HCT116 (cell line): ENCODE measurements at regions not wholly inside any gene's neighbourhood (a gene's known extent, or its start where the extent isn't known, plus 50 kb on each side); places are given as distances from the start of the nearest gene placed in this dataset.

Source experiments
- ATAC-seq: fragments of 200-7000 bp; cut with Tn5 transposase; 2 replicates; pipeline ENCODE4 v1.9.1; 2020; ENCODE audit warnings: mild to moderate bottlenecking, moderate library complexity
- BruUV-seq: library from RNA; stranded (reverse); fragments of 400-500 nt; replicated peaks from 2 replicates; lab custom pipeline; 2021; lab: Mats Ljungman, UMichigan
- CTCF ChIA-PET: fragments of 300-600 bp; sonication (Branson Sonifier 250); formaldehyde crosslinking; loops from one replicate; lab custom pipeline; 2021; ENCODE audit warnings: antibody characterized with exemption; lab: Charles Lee
- POLR2A ChIA-PET: fragments of 300-600, 350-600 bp; sonication (Branson Sonifier 250); formaldehyde crosslinking; loops from one replicate; lab custom pipeline; 2021; ENCODE audit warnings: antibody characterized with exemption; lab: Charles Lee
- RAD21 ChIA-PET, 2 experiments: fragments of 300-600 bp; sonication (Branson Sonifier 250); formaldehyde crosslinking; loops; one replicate each; lab custom pipeline; 2023; ENCODE audit warnings: low total read pairs in 2 of 2; ENCODE audit not compliant: uncharacterized antibody in 2 of 2, unreplicated experiment in 2 of 2, low non-redundant PET in 1 of 2; lab: Charles Lee
- DNase-seq: peaks from one replicate; pipeline ENCODE4 v3.0.0-alpha.2; 2010; ENCODE audit warnings: low read depth, low spot score
- H2AFZ ChIP-seq: fragments of 200-600 bp; shearing (Covaris generic), sonication (generic); 2 replicates; pipeline ENCODE4 v1.6.1; 2017; ENCODE audit warnings: low read depth, mixed run types, mixed read lengths, antibody characterized with exemption, low read length; ENCODE audit not compliant: poor library complexity, severe bottlenecking
- H3K27ac ChIP-seq: 2 replicates; pipeline ENCODE4 v1.5.1; 2012; ENCODE audit warnings: low read depth, low read length
- H3K27me3 ChIP-seq: fragments of 200-600 bp; sonication (generic); 2 replicates; pipeline ENCODE4 v1.6.1; 2016; ENCODE audit warnings: mixed run types, low read length, mixed read lengths; ENCODE audit not compliant: insufficient read depth
- H3K36me3 ChIP-seq, 2 experiments: fragments of 200-500 bp in 1 of 2; fragments of 200-600 bp in 1 of 2; sonication (Bioruptor generic) in 1 of 2; sonication (generic) in 1 of 2; 2 replicates each; pipeline versions ENCODE4 v1.5.1 to v1.6.1; 2014 to 2016; ENCODE audit warnings: low read length in 2 of 2, inconsistent platforms in 1 of 2, mixed read lengths in 1 of 2, mixed run types in 1 of 2; ENCODE audit not compliant: insufficient read depth in 2 of 2, control insufficient read depth in 1 of 2
- H3K4me1 ChIP-seq, 2 experiments: fragments of 200-600 bp in 1 of 2; sonication (generic) in 1 of 2; 2 replicates each; pipeline versions ENCODE4 v1.5.1 to v1.6.1; 2012 to 2017; ENCODE audit warnings: low read length in 2 of 2, inconsistent platforms in 1 of 2, mild to moderate bottlenecking in 1 of 2, mixed read lengths in 1 of 2, mixed run types in 1 of 2, moderate library complexity in 1 of 2; ENCODE audit not compliant: insufficient read depth in 2 of 2, control insufficient read depth in 1 of 2
- H3K4me2 ChIP-seq: fragments of 200-600 bp; sonication (generic); 2 replicates; pipeline ENCODE4 v1.6.1; 2017; ENCODE audit warnings: mixed run types, low read length, mixed read lengths
- H3K4me3 ChIP-seq, 2 experiments: fragments of 200-600 bp in 1 of 2; sonication (generic) in 1 of 2; replicated peaks in 1 of 2; 2 replicates each; pipeline ENCODE4 v1.5.1; 2011 to 2016; ENCODE audit warnings: low read length in 2 of 2, control low read depth in 1 of 2, low read depth in 1 of 2, mild to moderate bottlenecking in 1 of 2, mixed read lengths in 1 of 2, mixed run types in 1 of 2
- H3K79me2 ChIP-seq: fragments of 200-600 bp; sonication (generic); 2 replicates; pipeline ENCODE4 v1.6.1; 2017; ENCODE audit warnings: mild to moderate bottlenecking, mixed run types, low read length, moderate library complexity, mixed read lengths; ENCODE audit not compliant: insufficient read depth
- H3K9ac ChIP-seq: fragments of 200-600 bp; sonication (generic); 2 replicates; pipeline ENCODE4 v1.6.1; 2016; ENCODE audit warnings: low read length, mixed read lengths
- H3K9me2 ChIP-seq: fragments of 200-600 bp; sonication (generic), shearing (Covaris generic); 2 replicates; pipeline ENCODE4 v1.6.1; 2017; ENCODE audit warnings: mixed run types, mild to moderate bottlenecking, moderate library complexity; ENCODE audit not compliant: insufficient read depth
- H3K9me3 ChIP-seq, 2 experiments: fragments of 200-500 bp in 1 of 2; fragments of 200-600 bp in 1 of 2; sonication (Bioruptor generic) in 1 of 2; sonication (generic) in 1 of 2; 2 replicates each; pipeline ENCODE4 v1.6.1; 2014 to 2017; ENCODE audit warnings: low read length in 2 of 2, mixed read lengths in 2 of 2, inconsistent platforms in 1 of 2, low read depth in 1 of 2, mild to moderate bottlenecking in 1 of 2, mixed run types in 1 of 2, moderate library complexity in 1 of 2; ENCODE audit not compliant: control insufficient read depth in 1 of 2, insufficient read depth in 1 of 2
- H4K20me1 ChIP-seq: fragments of 200-600 bp; sonication (generic), shearing (Covaris generic); 2 replicates; pipeline ENCODE4 v1.6.1; 2017; ENCODE audit warnings: mixed run types, mild to moderate bottlenecking, moderate library complexity; ENCODE audit not compliant: insufficient read depth
- CBX3 ChIP-seq: IDR thresholded peaks from 2 replicates; pipeline ENCODE4 v1.6.1; 2012; ENCODE audit warnings: low read depth
- ELF1 ChIP-seq: IDR thresholded peaks from 2 replicates; pipeline ENCODE4 v1.6.1; 2012; ENCODE audit warnings: low read depth, borderline replicate concordance
- EZH2phosphoT487 ChIP-seq: fragments of 200-600 bp; IDR thresholded peaks from 2 replicates; pipeline ENCODE4 v1.6.1; 2018; ENCODE audit warnings: antibody characterized with exemption, borderline replicate concordance
- FOSL1 ChIP-seq: IDR thresholded peaks from 2 replicates; pipeline ENCODE4 v1.6.1; 2012; ENCODE audit warnings: low read depth
- POLR2A ChIP-seq: IDR thresholded peaks from 2 replicates; pipeline ENCODE4 v1.7.0; 2011; ENCODE audit warnings: borderline replicate concordance; ENCODE audit not compliant: insufficient read depth, insufficient read length; ENCODE audit errors: extremely low read depth
- REST ChIP-seq: IDR thresholded peaks from 2 replicates; pipeline ENCODE4 v1.6.1; 2012; ENCODE audit warnings: low read depth
- SIN3A ChIP-seq: IDR thresholded peaks from 2 replicates; pipeline ENCODE4 v1.6.1; 2012; ENCODE audit warnings: low read depth
- SRF ChIP-seq: IDR thresholded peaks from 2 replicates; pipeline ENCODE4 v1.6.1; 2012; ENCODE audit warnings: low read depth
- TCF7L2 ChIP-seq: IDR thresholded peaks from 2 replicates; pipeline ENCODE4 v1.7.0; 2011; ENCODE audit warnings: borderline replicate concordance, inconsistent platforms; ENCODE audit not compliant: insufficient read depth, insufficient read length; ENCODE audit errors: extremely low read depth
- YY1 ChIP-seq: IDR thresholded peaks from 2 replicates; pipeline ENCODE4 v1.6.1; 2011; ENCODE audit warnings: low read length, low read depth, moderate library complexity, mild to moderate bottlenecking; ENCODE audit not compliant: insufficient replicate concordance; ENCODE audit errors: extremely low read depth
- ZBTB33 ChIP-seq: IDR thresholded peaks from 2 replicates; pipeline ENCODE4 v1.6.1; 2011; ENCODE audit warnings: mild to moderate bottlenecking, low read length, moderate library complexity; ENCODE audit not compliant: insufficient replicate concordance; ENCODE audit errors: extremely low read depth
- ZFX ChIP-seq: fragments of 450-650 bp; IDR thresholded peaks from 2 replicates; pipeline ENCODE4 v1.6.1; 2017
- ZNF274 ChIP-seq: fragments of 200-500 bp; sonication (Bioruptor generic); IDR thresholded peaks from 2 replicates; pipeline ENCODE4 v1.6.1; 2014; ENCODE audit warnings: mild to moderate bottlenecking, low read depth, low read length, inconsistent platforms
- intact Hi-C: fragments of 100-400 bp; cut with micrococcal nuclease; formaldehyde crosslinking; loops from 2 replicates; pipeline ENCODE4 v1.10.0; 2022
- TF ChIP-seq, protein P1 (sequence below), 3 experiments: fragments of 200-600 bp in 1 of 3; sonication (generic) in 1 of 3; IDR thresholded peaks in 2 of 3; conservative IDR thresholded peaks in 1 of 3; 2 replicates each; pipeline ENCODE4 v1.5.1; 2012 to 2017; ENCODE audit warnings: low read depth in 2 of 3, low read length in 2 of 3, antibody characterized with exemption in 1 of 3, borderline replicate concordance in 1 of 3, control low read depth in 1 of 3, mild to moderate bottlenecking in 1 of 3, mixed read lengths in 1 of 3, mixed run types in 1 of 3, moderate library complexity in 1 of 3; ENCODE audit not compliant: insufficient read depth in 1 of 3

DNA sequence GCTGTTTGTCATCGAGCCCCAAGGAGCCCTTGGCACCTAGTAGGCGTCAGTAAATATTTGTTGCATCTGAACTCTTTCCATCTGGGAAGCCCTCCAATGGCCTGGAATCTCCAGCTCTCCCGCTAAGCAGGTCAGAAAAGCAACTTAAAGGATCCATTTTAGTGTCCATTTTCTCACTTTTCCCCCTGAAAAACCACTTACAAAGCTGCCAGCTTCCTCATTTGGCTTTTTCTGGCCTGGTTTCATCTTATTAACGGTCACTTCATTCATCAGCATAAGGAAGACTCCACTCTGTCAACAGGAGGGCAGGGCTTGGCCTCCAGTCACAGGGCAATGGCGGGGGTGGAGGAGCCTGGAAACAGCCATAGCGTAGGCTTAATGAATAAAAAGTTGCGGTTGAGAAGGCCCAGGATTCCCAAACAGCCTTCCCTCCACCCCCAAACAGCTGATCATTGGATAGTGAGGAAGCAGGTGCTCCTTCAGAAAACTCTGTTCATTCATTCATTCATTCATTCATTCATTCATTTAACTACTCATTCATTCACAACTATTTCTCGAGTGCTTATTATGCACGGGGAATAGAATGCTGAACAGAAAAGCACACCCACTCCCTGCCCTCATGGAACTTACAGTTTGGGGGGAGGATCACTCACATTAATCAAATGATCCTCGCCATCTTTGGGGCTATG is 104.5 kb upstream of the RCN1 start (continued):
- TF ChIP-seq ZBTB33: no peak
- TF ChIP-seq SIN3A: no peak
- no peak for TF ChIP-seq ZNF274
- no peak for TF ChIP-seq SRF
- no peak for TF ChIP-seq FOSL1
- TF ChIP-seq, all 23 proteins: peak for 0

DNA sequence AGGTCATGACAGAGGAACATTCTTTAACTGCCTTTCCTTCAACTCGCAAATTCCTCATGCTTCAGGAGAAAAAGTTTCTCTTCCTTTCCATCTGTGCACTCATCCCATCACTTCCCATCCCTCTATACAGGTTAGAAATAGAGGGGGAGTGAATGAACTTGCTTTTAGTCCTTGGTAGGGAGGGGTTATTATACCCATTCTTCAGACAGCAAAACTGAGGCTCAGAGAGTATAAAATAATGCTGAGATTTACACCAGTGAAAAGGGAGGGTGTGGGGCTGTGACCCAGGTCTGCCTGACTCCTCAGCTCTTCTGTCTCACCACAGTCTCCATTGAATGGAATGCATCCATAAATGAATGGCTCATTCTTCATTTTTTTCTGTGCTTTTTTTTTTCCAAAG is 109.4 kb upstream of the RCN1 start:
- H4K20me1 ChIP-seq: no peaks in the 10 kb centered on the region
- no peaks in the 10 kb centered on the region for H3K4me1 ChIP-seq
- no peaks in the 10 kb centered on the region for H3K27me3 ChIP-seq
- H3K36me3 ChIP-seq: no peaks in the 10 kb centered on the region
- RAD21 ChIA-PET: no interaction called here
- no TSS peak for BruUV-seq
- CTCF ChIA-PET: no interaction called here
- no peak overlapping the region for H3K27ac ChIP-seq
- DNase-seq (no peak), ATAC-seq (no peak)
- H3K4me2 ChIP-seq: no peak overlapping the region
- H3K4me3 ChIP-seq: no peak overlapping the region
- H2AFZ ChIP-seq: no peak overlapping the region
- H3K79me2 ChIP-seq: no peaks in the 10 kb centered on the region
- no peak overlapping the region for H3K9ac ChIP-seq
- POLR2A ChIA-PET: no interaction called here
- intact Hi-C loops: no loop called here
- no peaks in the 10 kb centered on the region for H3K9me2 ChIP-seq
- H3K9me3 ChIP-seq: no peaks in the 10 kb centered on the region
- TF ChIP-seq EZH2phosphoT487 (no peak), FOSL1 (no peak), POLR2A (no peak), REST (no peak), ZBTB33 (no peak), YY1 (no peak), SIN3A (no peak), CBX3 (no peak), ZFX (no peak), TCF7L2 (no peak), ELF1 (no peak)
- TF ChIP-seq, protein P1, sequence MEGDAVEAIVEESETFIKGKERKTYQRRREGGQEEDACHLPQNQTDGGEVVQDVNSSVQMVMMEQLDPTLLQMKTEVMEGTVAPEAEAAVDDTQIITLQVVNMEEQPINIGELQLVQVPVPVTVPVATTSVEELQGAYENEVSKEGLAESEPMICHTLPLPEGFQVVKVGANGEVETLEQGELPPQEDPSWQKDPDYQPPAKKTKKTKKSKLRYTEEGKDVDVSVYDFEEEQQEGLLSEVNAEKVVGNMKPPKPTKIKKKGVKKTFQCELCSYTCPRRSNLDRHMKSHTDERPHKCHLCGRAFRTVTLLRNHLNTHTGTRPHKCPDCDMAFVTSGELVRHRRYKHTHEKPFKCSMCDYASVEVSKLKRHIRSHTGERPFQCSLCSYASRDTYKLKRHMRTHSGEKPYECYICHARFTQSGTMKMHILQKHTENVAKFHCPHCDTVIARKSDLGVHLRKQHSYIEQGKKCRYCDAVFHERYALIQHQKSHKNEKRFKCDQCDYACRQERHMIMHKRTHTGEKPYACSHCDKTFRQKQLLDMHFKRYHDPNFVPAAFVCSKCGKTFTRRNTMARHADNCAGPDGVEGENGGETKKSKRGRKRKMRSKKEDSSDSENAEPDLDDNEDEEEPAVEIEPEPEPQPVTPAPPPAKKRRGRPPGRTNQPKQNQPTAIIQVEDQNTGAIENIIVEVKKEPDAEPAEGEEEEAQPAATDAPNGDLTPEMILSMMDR (IDR thresholded peaks at IDR 0.05 in 2 of 3, conservative IDR thresholded peaks at IDR 0.05 in 1 of 3; ENCODE audit: borderline replicate concordance in 1 of 3, insufficient read depth in 1 of 3, low read depth in 2 of 3, low read length in 2 of 3): no peak
